ENCODE measurements at regions not wholly inside any gene's neighbourhood (a gene's known extent, or its start where the extent isn't known, plus 50 kb on each side); places are given as distances from the start of the nearest gene placed in this dataset.

GRCh38 chr3:11718637-11719405 lies 75.1 kb upstream of the VGLL4 start:
- Mint-ChIP-seq H3K36me3 (ENCODE audit: low read depth, unreplicated experiment) (peaks cover 9% of the 10 kb centered on the region), H3K27ac (ENCODE audit: unreplicated experiment) (peak overlapping the region; percentile 92), H3K9me3 (ENCODE audit: unreplicated experiment) (no peaks in the 10 kb centered on the region), H3K4me3 (ENCODE audit: unreplicated experiment) (peak overlapping the region; percentile 96), H3K4me1 (ENCODE audit: unreplicated experiment) (peaks cover 17% of the 10 kb centered on the region), H3K27me3 (ENCODE audit: unreplicated experiment) (peaks cover 3% of the 10 kb centered on the region)
- peak; percentile 45 for DNase-seq (ENCODE audit: low spot score)
- TF ChIP-seq, protein P1, sequence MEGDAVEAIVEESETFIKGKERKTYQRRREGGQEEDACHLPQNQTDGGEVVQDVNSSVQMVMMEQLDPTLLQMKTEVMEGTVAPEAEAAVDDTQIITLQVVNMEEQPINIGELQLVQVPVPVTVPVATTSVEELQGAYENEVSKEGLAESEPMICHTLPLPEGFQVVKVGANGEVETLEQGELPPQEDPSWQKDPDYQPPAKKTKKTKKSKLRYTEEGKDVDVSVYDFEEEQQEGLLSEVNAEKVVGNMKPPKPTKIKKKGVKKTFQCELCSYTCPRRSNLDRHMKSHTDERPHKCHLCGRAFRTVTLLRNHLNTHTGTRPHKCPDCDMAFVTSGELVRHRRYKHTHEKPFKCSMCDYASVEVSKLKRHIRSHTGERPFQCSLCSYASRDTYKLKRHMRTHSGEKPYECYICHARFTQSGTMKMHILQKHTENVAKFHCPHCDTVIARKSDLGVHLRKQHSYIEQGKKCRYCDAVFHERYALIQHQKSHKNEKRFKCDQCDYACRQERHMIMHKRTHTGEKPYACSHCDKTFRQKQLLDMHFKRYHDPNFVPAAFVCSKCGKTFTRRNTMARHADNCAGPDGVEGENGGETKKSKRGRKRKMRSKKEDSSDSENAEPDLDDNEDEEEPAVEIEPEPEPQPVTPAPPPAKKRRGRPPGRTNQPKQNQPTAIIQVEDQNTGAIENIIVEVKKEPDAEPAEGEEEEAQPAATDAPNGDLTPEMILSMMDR (IDR thresholded peaks at IDR 0.05; ENCODE audit: unreplicated experiment), result no peak

DNA sequence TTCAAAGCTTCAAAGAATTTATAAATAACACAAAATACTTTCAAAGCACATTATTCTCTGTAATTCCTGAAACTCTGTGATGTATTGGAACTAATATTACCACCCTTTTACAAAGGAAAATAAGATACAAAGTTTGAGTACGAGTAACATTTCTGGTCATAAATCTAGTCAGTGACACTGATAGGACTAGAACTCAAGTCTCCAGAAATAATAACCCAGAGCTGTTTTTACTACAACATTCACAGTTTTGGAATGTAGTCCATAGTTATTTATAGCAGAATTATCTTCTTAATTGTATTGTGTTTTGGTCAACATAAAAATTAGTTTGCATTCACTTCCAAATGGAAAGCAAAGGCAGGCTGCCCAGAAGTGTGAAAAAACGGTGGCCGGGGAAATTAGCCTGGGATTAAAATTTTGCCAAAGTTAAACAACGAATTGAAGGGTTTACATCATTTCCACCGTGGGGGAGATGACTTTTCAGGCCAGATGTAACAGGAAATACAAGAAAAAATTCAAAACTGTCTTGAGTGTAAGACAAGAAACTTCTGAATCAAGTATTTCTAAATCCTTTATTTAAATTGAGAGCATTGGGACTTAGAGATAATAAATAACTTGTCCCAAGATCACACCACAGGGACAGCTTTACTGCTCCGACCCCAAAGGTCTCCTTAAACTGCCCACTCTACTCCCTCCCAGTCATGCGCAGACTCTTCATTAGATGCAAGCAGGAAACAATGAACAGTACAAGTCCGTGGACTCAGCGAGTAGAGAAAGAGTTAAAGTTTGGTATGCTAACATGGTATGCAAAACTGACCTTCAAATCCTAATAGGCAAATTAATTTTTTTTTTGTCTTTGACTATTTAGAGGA lies 74.3 kb upstream of the VGLL4 start:
- Mint-ChIP-seq H3K4me1 (ENCODE audit: unreplicated experiment) (peaks cover 17% of the 10 kb centered on the region), H3K4me3 (ENCODE audit: unreplicated experiment) (peak overlapping the region; percentile 96), H3K27ac (ENCODE audit: unreplicated experiment) (peak overlapping the region; percentile 92), H3K27me3 (ENCODE audit: unreplicated experiment) (peaks cover 3% of the 10 kb centered on the region), H3K36me3 (ENCODE audit: low read depth, unreplicated experiment) (peaks cover 9% of the 10 kb centered on the region), H3K9me3 (ENCODE audit: unreplicated experiment) (no peaks in the 10 kb centered on the region)
- no peak for DNase-seq (ENCODE audit: low spot score)
- TF ChIP-seq, protein P1 (IDR thresholded peaks at IDR 0.05; ENCODE audit: unreplicated experiment), result no peak

DNA sequence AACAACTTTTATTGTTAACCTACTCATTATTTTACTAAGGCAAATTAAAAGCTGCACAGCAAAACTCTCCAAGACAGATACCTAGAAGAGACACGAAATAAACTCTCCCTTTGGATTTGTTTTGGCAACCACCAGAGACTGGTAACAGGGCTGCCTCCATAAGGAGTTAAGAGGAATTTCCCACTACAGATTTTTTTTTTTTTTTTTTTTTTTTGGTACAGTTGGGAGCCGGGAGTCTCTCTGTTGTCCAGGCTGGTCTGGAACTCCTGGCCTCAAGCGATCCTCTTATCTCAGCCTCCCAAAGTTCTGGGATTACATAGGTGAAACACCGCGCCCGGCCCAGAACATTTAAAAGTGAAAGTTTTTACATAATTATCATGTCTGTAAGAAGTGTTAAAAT lies 73.6 kb upstream of the VGLL4 start:
- TF ChIP-seq, protein P1 (IDR thresholded peaks at IDR 0.05; ENCODE audit: unreplicated experiment), result no peak
- H3K9me3 Mint-ChIP-seq (ENCODE audit: unreplicated experiment), result no peaks in the 10 kb centered on the region
- peaks cover 17% of the 10 kb centered on the region for H3K4me1 Mint-ChIP-seq (ENCODE audit: unreplicated experiment)
- peaks cover 3% of the 10 kb centered on the region for H3K27me3 Mint-ChIP-seq (ENCODE audit: unreplicated experiment)
- DNase-seq (ENCODE audit: low spot score), result no peak
- H3K4me3 Mint-ChIP-seq (ENCODE audit: unreplicated experiment), result no peak overlapping the region
- H3K27ac Mint-ChIP-seq (ENCODE audit: unreplicated experiment), result no peak overlapping the region
- H3K36me3 Mint-ChIP-seq (ENCODE audit: low read depth, unreplicated experiment), result peaks cover 9% of the 10 kb centered on the region

GRCh38 chr3:11716573-11717290 lies 73.0 kb upstream of the VGLL4 start:
- DNase-seq (ENCODE audit: low spot score), result no peak
- TF ChIP-seq, protein P1 (IDR thresholded peaks at IDR 0.05; ENCODE audit: unreplicated experiment), result no peak
- no peak overlapping the region for H3K27ac Mint-ChIP-seq (ENCODE audit: unreplicated experiment)
- H3K36me3 Mint-ChIP-seq (ENCODE audit: low read depth, unreplicated experiment), result peaks cover 9% of the 10 kb centered on the region
- peaks cover 3% of the 10 kb centered on the region for H3K27me3 Mint-ChIP-seq (ENCODE audit: unreplicated experiment)
- no peak overlapping the region for H3K4me3 Mint-ChIP-seq (ENCODE audit: unreplicated experiment)
- no peaks in the 10 kb centered on the region for H3K9me3 Mint-ChIP-seq (ENCODE audit: unreplicated experiment)
- H3K4me1 Mint-ChIP-seq (ENCODE audit: unreplicated experiment), result peaks cover 17% of the 10 kb centered on the region

All from endothelial cell (in vitro differentiated cells).